Astrocyte of the hippocampus (primary cell): ENCODE measurements at regions not wholly inside any gene's neighbourhood (a gene's known extent, or its start where the extent isn't known, plus 50 kb on each side); places are given as distances from the start of the nearest gene placed in this dataset.
"Not testable (repeated sequence)": the region's sequence is repeated elsewhere in the genome, so short reads cannot be mapped to it uniquely, and the experiment has no call there.

Experiments used
- DNase-seq: peaks from one replicate; pipeline ENCODE4 v3.0.0; 2011; ENCODE audit warnings: low read depth, low spot score

DNA sequence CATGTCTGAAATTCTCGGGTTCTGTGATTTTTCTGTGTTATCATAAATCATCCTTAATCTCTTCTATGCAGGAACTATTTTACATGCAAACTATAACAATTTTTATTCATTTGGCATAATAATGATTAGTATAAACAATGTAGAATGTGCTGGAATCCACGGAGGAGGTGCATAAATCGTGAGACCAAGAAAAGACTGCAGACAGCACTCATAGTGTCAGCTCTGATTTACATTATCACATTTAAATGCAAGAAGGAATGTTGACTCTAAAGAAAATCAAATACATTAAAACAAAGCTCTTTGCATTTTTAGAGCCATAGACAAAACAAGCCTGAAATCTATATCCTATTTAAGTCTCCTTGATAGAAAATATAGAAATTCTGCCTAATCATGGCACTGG lies 501.7 kb upstream of the STXBP6 start:
- DNase-seq, result no peak

DNA sequence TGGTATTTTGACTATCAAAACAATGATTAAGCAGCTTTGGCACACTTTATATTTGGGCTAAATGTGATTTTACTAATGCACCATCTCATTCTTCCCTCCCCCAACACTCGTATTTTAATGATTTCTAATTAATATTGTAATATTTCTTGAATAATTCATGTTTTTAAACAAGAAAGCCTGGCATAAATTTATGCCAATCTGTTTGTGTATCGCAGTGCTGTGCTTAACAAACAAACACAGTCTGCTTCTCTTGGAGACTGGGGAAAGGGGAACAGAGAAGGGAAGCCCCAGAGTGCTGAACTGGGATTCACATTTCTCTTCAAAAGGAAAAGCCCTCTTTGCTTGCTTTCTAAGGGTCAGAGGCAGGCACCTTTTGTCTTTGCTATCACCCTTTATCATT lies 496.9 kb upstream of the STXBP6 start:
- DNase-seq, result no peak

DNA sequence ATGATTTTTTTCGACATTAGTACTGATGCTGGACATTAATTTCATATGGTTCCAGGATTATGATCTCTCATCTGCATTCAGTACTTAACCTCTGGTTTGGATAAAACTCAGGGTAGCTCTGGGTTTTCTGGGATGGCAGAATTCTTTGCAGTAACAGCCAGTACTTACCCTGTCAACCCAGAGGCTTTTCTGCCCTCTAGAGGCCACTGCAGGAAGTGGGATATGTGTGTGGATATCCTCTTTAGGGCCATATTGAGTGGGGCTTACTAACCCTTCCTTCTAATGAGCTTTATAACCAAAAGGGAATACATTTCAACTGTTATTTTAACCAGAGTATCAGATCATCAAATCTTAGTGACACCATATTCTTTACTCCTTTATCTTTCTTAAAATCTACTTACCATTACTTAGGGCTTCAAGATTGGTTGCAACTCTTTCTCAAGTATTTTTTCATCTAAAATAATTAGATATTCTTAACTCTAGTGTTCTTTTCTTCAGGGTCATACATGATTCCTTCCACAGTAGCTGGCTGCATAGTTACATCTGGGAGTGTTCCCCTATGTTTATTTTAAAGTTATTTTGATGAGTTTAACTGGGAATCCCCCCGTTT lies 488.0 kb upstream of the STXBP6 start:
- peak; percentile 53 for DNase-seq

DNA sequence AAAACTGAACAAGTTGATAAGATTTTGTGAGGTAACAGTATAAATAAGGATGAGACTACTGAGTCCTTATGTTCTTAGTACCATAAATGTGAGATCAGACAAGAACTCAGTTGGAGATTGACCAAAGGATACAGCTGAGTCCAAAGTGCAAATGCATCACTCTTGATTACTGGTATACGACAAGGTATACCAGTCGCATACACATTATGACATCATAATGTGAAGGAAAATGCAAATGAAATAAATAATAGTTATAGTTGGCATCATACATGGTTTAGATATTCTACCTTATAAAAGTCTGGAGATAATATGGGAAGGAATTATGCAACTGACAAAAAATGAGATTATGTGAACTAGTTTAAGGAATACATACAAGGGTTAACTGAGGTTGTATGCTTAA lies 476.3 kb upstream of the STXBP6 start:
- DNase-seq, result no peak

DNA sequence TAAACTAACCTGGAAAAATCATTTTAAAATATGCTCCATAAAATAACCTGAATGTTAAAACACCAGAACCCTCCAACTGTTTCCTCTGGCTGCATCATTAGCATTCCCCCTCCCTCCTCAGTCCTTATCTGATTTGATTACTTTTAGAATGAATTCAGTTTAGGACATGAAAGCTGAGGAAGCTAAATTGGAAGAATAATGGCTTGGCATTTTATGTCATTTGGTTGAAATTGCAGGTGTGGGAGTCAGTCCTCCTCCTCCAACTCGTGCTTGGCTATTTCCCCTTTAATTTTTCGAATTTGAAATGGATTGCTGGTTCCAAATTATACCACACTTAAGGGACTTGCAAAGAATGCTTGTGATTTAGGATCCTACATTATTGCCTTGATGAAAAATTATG lies 473.0 kb upstream of the STXBP6 start:
- DNase-seq, result no peak

DNA sequence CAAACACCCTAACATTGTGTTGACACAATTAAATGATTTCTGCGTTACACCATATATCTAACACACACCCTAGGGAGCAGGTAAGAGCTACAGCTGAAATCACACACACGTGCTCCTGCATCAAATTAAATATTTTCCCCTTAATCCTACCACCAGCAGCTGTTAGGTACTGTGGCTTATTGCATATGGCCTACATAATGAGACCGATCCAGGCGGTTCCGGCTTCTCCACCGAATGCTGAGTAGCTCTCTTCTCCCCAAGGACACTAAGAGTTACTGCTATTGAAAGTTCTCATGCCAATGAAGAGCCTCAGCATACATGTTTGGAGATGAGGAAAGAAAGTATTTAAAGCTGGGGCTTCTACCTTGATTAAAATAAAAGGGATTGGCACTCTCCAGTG lies 472.2 kb upstream of the STXBP6 start:
- DNase-seq, result no peak

DNA sequence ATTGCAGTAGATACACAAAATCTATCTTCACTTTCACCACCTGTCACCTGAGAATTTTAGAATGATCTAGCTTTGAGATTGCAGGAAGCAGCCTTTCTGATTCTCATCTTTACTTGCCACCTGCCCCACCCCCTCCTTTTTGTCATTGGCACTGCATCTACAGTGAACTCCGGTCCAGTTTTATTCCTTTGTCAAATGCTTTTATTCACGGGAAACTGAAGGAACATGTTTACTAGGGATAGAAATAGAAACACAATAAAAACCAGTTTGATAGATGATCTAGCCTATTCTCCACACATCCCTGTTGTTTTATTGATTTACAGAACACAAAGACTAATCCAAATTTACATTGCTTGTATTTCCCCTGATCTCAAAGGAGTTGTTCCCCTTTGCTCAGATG lies 471.7 kb upstream of the STXBP6 start:
- no peak for DNase-seq

DNA sequence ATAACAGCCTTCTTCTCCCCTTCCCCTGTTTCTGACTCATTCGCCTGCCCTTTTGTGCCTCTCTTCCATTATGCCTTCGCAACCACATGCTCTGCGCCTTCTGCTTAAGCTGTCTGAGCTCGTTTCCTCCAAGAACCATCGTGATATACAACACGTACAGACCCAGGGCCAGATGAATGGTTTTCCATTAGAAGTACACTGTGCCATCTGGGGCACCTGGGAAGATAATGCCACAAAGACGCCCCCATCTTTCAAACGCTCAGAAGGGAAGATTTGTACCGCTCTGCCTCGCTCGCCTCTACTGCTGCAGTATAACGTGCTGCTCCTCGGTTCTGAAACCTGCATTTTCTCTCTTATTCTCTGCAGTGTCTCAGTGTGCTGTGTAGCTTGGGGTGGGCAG lies 470.9 kb upstream of the STXBP6 start:
- no peak for DNase-seq

DNA sequence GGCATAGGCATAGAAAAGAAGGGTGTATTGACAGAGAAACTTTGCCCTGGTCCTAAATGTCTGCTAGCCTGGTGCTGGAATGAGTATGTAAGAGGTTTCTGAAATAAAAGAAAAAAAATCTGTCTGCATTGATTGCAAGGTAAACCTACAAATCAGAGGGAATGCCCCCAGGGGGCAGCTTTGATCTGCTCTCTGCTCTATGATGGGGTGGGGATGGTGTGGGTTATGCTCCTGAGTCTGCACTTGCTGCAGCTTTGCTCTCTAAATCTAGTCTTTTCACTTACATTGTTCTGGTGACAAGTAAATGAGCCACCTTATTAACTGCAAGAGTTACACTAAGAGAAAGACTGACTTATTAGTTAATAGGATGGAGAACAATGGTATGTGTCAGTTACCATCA lies 468.4 kb upstream of the STXBP6 start:
- no peak for DNase-seq

DNA sequence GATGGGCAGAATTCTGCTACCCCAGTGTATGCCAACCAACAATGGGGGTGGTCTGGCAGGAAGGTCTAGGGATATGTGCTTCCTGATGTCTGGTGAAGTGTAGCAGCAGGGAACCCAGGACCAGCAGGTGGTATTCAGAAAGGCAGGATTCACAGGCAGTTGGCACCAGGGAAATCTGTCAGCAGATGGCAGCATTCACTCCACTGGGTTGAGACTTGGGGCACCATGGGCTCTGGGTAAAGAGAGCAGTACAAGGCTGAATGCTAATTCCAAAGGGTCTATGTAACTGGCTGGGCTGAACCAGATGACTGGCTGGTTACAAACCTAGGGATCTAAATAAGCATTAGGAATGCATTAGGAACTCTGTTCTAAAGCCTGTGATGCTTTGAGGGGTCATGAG lies 466.9 kb upstream of the STXBP6 start:
- peak; percentile 18 for DNase-seq

DNA sequence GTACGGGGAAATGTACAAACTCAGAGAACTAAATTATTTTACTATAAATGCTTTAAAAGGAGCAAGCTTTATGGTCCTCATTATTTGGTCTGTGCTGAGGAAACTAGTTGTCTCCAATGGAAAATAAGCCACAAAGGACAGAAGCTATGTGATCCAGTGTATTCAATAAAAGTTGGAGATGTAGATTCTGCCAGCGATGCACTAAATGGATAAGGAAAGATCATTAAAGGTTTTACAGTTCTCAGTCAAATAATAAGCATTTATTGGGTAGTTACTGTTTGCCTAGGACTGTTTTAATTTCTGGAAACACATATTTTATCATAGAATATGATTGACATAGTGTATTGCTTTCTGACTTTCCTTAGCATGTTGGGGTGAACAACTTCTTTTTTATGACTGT lies 458.9 kb upstream of the STXBP6 start:
- DNase-seq, result no peak

DNA sequence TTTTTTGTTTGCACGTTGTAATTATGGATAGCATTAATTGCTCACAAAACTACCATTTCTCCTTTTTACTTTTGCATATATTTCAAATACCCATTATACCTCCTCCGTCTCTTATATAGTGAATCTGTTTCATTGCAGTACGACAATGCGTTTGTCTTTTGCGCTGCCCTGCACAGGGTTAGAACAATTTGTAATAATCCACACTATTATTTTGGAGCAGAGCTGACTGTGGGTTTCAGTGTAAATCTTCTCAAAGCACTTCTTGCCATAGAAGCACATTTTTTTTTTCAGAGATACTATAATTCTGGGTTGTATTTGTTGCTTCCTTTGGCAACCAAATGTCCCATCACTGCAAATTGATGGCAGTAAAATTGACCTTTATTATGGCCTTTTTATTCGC lies 451.8 kb upstream of the STXBP6 start:
- DNase-seq, result no peak

DNA sequence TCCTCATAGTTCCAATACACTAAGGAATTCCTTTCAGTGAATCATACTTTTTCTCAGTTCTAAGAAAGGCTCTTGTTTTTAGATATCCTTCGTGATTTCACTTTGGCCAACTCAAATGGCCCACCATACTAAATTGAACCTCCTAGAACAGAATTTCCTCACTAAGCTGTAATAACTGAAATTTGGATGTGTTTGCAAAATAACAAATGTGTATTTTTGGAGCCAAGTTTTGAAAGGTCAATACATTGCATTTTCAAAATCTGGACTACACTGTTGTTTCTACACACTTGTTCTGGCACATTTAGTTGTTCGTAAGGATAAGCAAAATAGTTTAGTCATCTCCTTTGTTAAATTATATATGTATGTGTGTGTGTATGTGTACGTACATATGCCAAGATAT lies 439.0 kb upstream of the STXBP6 start:
- DNase-seq, result no peak

DNA sequence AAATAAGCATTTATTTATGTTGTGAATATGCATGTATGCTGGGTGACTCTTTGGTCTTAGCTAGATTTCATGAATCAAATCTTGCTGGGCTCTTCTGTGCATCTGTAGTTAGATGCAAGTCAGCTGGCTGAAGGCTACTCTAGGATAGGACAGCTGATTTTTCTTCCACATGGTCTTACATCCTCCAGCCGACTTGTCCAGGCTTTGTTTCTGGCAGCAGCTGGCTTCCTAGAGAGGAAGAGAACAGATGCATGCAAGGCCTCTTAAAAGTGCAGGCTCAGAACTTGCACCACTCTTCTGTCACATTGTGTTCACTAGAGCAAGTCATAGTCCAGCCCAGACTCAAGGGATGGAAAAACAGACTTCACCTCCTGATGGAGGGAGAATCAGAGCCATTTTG lies 435.4 kb upstream of the STXBP6 start:
- no peak for DNase-seq

DNA sequence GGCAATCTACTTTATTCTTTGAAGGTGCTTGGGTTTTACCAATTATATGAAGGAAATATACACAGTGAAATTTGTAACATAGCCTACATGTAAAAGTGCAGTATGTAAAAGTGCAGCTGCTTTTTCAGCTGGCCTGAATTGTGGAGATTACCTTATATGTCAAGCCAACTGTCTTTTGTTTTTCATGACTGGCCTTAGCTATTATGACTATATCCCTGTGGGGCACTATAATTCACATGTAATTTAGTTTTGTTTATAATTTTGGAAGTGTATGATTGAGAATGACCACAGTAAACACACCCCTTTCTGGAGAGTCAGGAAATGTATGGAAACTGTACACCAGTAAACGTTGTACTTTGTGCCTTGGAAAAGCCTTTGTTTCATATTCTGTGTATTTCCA lies 435.0 kb upstream of the STXBP6 start:
- DNase-seq, result no peak

DNA sequence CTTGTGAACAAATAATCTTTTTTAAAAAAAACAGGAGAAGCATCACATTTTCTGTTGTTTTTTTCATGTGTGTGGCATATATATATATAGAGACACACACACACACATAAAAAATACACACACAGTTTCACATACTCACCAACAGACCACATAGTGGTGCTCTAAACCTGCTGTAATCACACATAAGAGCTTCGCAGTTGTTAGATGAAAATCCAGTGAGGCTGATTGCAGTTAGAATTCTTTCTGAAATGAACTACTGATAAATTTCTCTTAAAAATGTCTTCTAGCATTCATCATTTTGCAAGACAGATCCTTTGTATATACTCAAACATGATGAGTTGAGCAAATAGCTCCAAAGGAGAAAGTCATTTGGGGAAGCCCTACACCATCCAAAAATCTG lies 434.3 kb upstream of the STXBP6 start:
- no peak for DNase-seq

DNA sequence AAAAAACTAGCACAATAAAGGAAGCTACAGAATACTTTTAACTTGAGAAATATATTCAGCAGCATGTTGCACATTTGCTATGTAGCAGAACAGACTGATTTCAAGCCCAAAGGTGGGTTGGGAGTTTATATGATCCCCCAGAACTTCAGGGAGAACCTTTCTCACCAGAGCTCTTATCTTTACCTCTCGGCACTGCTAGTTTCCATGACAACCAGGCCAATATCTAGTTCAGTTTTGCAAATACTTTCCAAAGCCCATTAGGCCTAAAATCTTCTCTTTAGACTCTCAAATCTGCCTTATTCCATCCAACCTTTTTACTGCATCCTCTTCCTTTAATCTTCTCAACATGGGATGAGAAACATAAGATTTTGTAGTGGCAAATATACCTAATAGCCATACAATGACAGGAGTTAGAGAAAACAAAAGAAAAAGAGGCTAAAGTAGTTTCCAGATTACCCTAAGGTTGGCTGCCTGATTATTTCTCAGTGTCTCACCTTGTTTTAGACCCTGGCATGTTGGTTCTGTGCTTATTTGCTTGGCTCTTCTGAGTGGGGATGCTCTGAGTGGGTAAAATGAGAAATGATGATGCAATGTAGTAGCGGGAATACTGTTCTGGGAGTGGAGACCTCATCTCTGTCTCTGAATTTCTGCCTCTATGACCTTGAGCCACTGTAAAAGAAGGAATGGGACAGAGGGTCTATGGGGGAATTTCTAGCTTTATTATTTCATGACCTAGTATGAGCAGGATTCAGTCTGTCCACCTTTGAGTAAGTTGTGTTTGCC lies 427.6 kb upstream of the STXBP6 start:
- DNase-seq, result no peak

DNA sequence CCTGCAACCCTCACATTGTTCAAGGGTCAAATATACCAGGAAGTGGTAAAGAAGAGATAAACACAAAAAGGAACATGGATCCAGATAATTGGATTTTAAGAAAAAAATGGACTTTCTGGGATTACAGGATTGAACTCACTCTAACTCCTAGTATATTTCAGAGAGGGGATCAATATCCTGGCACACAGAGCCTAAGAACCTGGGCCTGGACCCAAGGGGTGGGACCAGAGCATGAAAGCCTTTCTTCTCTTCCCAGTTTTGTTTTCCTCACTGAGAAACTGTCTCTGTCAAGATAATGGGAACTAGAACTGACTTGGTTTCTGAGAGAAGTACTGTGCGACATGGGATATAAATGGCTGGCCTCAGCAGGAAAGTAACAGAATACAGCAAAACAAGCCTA lies 422.8 kb upstream of the STXBP6 start:
- no peak for DNase-seq

DNA sequence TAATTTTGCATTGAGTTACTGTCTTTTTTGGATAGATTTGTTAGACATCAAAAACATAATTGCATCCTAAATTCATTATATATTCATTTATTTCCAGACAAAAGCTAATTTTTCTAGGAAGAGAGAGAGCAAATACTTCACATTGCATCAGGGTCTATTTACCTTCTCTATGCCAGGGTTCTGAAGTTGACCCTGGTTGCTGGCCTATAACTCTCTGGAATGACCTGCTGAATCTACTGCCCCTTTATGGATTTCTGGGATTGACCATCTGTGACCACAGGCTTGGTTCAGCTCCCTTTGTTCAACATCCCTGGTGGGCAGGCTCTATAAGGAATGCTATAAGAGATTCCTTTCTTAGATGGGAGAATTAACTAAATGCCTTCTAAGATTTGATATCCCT lies 414.8 kb upstream of the STXBP6 start:
- no peak for DNase-seq

DNA sequence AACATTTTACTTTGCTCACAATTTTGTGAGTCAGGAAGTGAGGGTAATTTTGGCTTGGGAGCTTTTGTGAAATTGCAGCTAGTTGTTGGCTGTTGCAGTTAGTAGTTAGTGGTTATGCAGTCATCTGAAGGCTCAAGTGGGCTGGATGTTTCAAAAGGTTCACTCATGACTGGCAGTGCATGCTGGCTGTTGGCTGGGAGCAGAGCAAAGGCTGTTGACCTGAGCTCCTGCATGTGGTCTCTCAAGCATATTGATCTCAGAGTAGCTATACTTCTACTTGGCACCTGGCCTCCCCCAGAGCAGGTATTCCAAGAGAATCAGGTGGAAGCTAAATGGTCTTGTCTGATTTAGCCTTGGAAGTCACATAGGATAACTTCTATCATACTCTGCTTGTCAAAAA lies 414.1 kb upstream of the STXBP6 start:
- DNase-seq, result no peak

DNA sequence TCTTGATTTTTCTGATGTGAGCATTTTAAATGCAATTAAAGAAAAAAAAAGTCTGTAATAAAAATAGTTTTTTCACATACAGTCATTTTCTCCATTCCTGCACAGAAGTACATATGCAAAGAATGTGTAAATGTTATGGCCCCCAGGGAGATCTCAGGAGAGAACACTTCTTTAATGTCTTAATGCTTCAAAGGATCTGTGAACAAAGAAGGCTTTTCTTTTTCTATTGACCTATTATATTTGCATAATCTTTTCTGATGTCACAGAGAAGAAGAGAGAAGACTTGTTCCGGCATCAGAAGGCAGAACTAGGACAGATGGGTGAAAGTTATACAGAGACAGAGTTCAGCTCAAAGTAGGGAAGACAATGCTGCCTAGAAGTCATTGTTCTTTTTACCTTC lies 413.5 kb upstream of the STXBP6 start:
- no peak for DNase-seq

DNA sequence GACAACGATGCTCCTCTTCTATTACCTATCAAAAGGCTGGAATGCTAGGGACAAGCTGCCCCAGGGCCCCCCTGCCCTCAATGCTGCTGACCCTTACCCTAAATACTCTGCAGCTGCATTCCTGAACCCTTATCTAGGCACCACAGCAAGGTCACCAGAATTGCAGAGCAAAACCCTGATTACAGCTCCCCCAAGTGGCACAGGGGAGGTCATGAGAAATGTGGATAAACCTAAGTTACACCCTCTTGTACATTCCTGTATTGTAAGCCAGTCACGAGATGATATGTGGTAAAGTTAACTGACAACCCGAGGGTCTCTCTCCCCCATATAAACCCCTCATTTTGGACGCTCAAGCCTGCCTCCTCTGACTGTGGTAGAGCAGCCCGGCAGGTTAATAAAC lies 411.8 kb upstream of the STXBP6 start:
- DNase-seq, result no peak

DNA sequence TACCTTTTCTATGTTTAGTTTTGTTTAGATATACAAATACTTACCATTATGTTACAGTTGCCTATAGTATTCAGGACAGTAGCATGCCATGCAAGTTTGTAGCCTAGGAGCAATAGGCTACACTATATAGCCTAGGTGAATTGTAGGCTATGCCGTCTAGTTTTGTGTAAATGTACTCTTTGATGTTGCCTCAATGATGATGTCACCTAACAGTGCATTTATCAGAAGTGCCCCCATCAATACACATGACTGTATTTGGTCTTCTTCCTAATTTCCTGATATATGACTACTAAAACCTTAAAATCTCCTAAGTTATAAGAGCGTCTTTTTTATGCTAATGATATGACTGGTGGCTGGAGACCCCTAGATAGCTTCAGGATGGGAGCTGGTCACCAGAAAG lies 394.4 kb upstream of the STXBP6 start:
- no peak for DNase-seq

DNA sequence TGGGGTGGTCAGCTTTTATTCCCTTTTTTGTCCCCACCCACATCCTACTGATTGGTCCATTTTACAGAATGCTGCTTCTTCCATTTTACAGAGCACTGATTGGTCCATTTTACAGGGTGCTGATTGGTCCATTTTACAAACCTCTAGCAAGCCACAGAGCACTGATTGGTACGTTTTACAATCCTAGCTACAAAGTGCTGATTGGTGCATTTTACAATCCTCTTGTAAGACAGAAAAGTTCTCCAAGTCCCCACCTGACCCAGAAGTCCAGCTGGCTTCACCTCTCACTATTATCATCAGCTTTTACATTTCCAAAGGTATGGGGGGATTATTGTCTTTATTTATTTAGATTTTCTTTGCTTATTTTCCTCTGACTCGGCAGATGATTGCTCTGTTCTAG lies 390.4 kb upstream of the STXBP6 start:
- not testable (repeated sequence) for DNase-seq
